CD8-positive, alpha-beta memory T cell (primary cell): ENCODE measurements at regions not wholly inside any gene's neighbourhood (a gene's known extent, or its start where the extent isn't known, plus 50 kb on each side); places are given as distances from the start of the nearest gene placed in this dataset.

Experiments
- CTCF ChIA-PET: fragments of 350-600 bp; sonication (Branson Sonifier 250); formaldehyde crosslinking; loops from one replicate; lab custom pipeline; 2021; ENCODE audit warnings: antibody characterized with exemption; lab: Charles Lee
- POLR2A ChIA-PET: fragments of 350-600 bp; sonication (Branson Sonifier 250); formaldehyde crosslinking; loops from one replicate; lab custom pipeline; 2021; ENCODE audit warnings: antibody characterized with exemption; lab: Charles Lee
- DNase-seq, 5 donors: peaks; one replicate each; pipeline versions ENCODE4 v3.0.0 to v3.0.0-alpha.2; 2020 to 2022; ENCODE audit warnings: mixed read lengths in 1 of 5
- H3K27ac ChIP-seq: one replicate; pipeline ENCODE4 v1.7.0; 2013; ENCODE audit warnings: low read depth, mild to moderate bottlenecking, low read length, moderate library complexity
- H3K27me3 ChIP-seq: 2 replicates; pipeline ENCODE4 v1.7.0; 2013; ENCODE audit warnings: low read length, mild to moderate bottlenecking; ENCODE audit not compliant: insufficient read depth, poor library complexity, severe bottlenecking
- H3K36me3 ChIP-seq: 2 replicates; pipeline ENCODE4 v1.7.0; 2013; ENCODE audit warnings: mild to moderate bottlenecking, low read length, moderate library complexity; ENCODE audit not compliant: insufficient read depth
- H3K4me1 ChIP-seq: 2 replicates; pipeline ENCODE4 v1.7.0; 2013; ENCODE audit warnings: mild to moderate bottlenecking, low read length, moderate library complexity; ENCODE audit not compliant: insufficient read depth
- H3K4me3 ChIP-seq: 2 replicates; pipeline ENCODE4 v1.7.0; 2013; ENCODE audit warnings: mild to moderate bottlenecking, low read length
- H3K9me3 ChIP-seq: 2 replicates; pipeline ENCODE4 v1.7.0; 2013; ENCODE audit warnings: mild to moderate bottlenecking, low read length
- H3K27ac Mint-ChIP-seq, 8 donors: one replicate each; pipeline ENCODE4 v1.8.0; 2020 to 2021; ENCODE audit warnings: mixed read lengths in 8 of 8, mild to moderate bottlenecking in 6 of 8, inconsistent platforms in 3 of 8, moderate library complexity in 3 of 8
- H3K27me3 Mint-ChIP-seq, 2 donors: one replicate each; pipeline ENCODE4 v1.8.0; 2020 to 2021; ENCODE audit warnings: mixed read lengths in 2 of 2, mild to moderate bottlenecking in 1 of 2, moderate library complexity in 1 of 2
- H3K36me3 Mint-ChIP-seq, 3 donors: one replicate each; pipeline ENCODE4 v1.8.0; 2020 to 2021; ENCODE audit warnings: mixed read lengths in 3 of 3, inconsistent platforms in 1 of 3, mild to moderate bottlenecking in 1 of 3
- H3K4me1 Mint-ChIP-seq, 3 donors: one replicate each; pipeline ENCODE4 v1.8.0; 2020 to 2021; ENCODE audit warnings: mixed read lengths in 3 of 3, inconsistent platforms in 1 of 3, mild to moderate bottlenecking in 1 of 3
- H3K4me3 Mint-ChIP-seq, 7 donors: one replicate each; pipeline ENCODE4 v1.8.0; 2020 to 2021; ENCODE audit warnings: mixed read lengths in 7 of 7, mild to moderate bottlenecking in 6 of 7, moderate library complexity in 4 of 7, inconsistent platforms in 2 of 7
- H3K9me3 Mint-ChIP-seq, 5 donors: one replicate each; pipeline ENCODE4 v1.8.0; 2020 to 2022; ENCODE audit warnings: mixed read lengths in 5 of 5, mild to moderate bottlenecking in 3 of 5, moderate library complexity in 2 of 5, inconsistent platforms in 1 of 5

DNA sequence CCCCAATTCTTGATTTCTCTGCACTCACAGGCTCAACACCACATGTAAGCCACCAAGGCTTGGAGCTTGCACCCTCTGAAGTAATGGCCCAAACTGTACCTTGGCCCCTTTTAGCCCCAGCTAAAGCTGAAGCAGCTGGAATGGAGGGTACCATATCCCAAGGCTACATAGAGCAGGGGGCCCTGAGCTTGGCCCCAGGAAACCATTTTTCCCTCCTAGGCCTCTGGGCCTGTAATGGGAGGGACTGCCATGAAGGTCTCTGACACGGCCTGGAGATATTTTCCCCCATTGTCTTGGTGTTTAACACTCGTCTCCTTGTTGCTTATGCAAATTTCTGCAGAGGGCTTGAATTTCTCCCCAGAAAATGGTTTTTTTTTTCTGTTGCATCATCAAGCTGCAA is 69.7 kb downstream of the SKA1 start:
- CTCF ChIA-PET: no interaction called here
- Mint-ChIP-seq H3K4me3 (no peak overlapping the region), H3K27ac (no peak overlapping the region), H3K27me3 (peaks cover 4 to 11% of the 10 kb centered on the region in 2 donors), H3K36me3 (no peaks in the 10 kb centered on the region), H3K4me1 (no peaks in the 10 kb centered on the region), H3K9me3 (peaks cover 5 to 11% (median 6%) of the 10 kb centered on the region in 5 donors)
- Histone ChIP-seq H3K27me3 (no peaks in the 10 kb centered on the region), H3K4me1 (no peaks in the 10 kb centered on the region), H3K4me3 (no peak overlapping the region), H3K27ac (no peak overlapping the region), H3K36me3 (no peaks in the 10 kb centered on the region), H3K9me3 (no peaks in the 10 kb centered on the region)
- no peak for DNase-seq
- POLR2A ChIA-PET: no interaction called here

DNA sequence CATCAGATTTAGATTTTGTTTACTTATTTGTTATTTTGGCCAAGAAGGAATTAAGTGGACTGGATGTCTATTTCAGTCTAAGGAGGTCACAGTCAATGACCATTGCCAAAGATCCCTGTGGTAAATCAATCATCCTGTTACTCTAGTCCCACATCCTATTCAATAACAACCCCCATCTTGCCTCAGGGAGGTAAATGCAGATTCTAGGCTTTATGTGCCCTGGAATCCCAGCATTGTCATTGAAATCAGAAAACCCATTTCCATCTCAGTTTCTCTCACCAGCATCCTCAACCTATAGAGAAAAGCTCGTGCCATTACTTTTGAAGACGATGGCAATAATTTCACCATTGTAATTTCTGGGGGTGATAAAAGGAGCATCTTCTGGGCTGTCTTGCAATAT is 71.8 kb downstream of the SKA1 start:
- H3K27ac ChIP-seq: no peak overlapping the region
- no peak for DNase-seq
- ChIA-PET CTCF (no interaction called here), POLR2A (no interaction called here)
- H3K4me3 ChIP-seq: no peak overlapping the region
- H3K27me3 Mint-ChIP-seq: peaks cover 0 to 7% of the 10 kb centered on the region in 2 donors
- no peaks in the 10 kb centered on the region for H3K36me3 ChIP-seq
- H3K4me1 Mint-ChIP-seq: no peaks in the 10 kb centered on the region
- no peaks in the 10 kb centered on the region for H3K9me3 ChIP-seq
- no peaks in the 10 kb centered on the region for H3K36me3 Mint-ChIP-seq
- no peak overlapping the region for H3K4me3 Mint-ChIP-seq
- H3K27ac Mint-ChIP-seq: no peak overlapping the region
- no peaks in the 10 kb centered on the region for H3K4me1 ChIP-seq
- H3K27me3 ChIP-seq: no peaks in the 10 kb centered on the region
- H3K9me3 Mint-ChIP-seq: peaks cover 5 to 11% (median 6%) of the 10 kb centered on the region in 5 donors

DNA sequence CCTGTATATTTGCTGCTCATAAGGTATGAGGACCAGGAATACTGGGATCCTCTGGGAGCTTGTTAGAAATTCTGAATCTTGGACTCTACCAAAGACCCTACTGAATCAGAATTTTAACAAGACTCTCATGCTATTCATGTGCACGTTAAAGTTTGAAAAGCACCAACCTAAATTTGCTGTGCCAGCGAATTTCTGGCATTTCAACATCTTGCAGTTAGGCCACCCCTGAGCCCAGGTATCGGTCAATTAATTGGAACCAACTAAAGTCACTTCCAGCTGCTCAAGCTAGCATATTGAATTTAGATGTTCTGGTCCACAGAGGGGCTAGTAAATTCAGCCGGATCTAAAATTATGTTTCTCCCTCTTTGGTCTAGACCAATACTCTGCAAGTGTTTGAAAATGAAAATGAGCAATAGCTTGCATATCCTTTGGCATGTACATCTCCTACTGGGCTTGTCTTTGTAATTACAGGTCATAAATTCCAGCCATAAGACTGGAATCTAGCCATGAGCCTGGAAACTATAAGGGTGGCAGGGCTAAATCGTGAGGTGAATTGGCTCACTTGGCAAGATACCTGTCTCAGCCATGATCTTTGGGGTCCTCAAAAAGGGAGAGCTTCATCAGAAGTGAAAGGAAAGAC is 72.4 kb downstream of the SKA1 start:
- H3K9me3 Mint-ChIP-seq: peaks cover 5 to 11% (median 6%) of the 10 kb centered on the region in 5 donors
- no peaks in the 10 kb centered on the region for H3K9me3 ChIP-seq
- H3K27ac ChIP-seq: no peak overlapping the region
- H3K4me1 ChIP-seq: no peaks in the 10 kb centered on the region
- no peaks in the 10 kb centered on the region for H3K4me1 Mint-ChIP-seq
- H3K36me3 Mint-ChIP-seq: no peaks in the 10 kb centered on the region
- H3K4me3 ChIP-seq: no peak overlapping the region
- H3K4me3 Mint-ChIP-seq: no peak overlapping the region
- no peak overlapping the region for H3K27ac Mint-ChIP-seq
- CTCF ChIA-PET: no interaction called here
- H3K27me3 Mint-ChIP-seq: peaks cover 3% of the 10 kb centered on the region in 2 donors
- POLR2A ChIA-PET: no interaction called here
- H3K36me3 ChIP-seq: no peaks in the 10 kb centered on the region
- DNase-seq: no peak
- H3K27me3 ChIP-seq: no peaks in the 10 kb centered on the region

GRCh38 chr18:50447952-50448351 is 73.1 kb downstream of the SKA1 start:
- Histone ChIP-seq H3K4me3 (no peak overlapping the region), H3K27ac (no peak overlapping the region), H3K36me3 (no peaks in the 10 kb centered on the region), H3K9me3 (no peaks in the 10 kb centered on the region), H3K4me1 (no peaks in the 10 kb centered on the region), H3K27me3 (no peaks in the 10 kb centered on the region)
- peaks cover 3 to 4% of the 10 kb centered on the region in 2 donors for H3K27me3 Mint-ChIP-seq
- no peaks in the 10 kb centered on the region for H3K4me1 Mint-ChIP-seq
- no peak overlapping the region for H3K27ac Mint-ChIP-seq
- no peaks in the 10 kb centered on the region for H3K36me3 Mint-ChIP-seq
- H3K4me3 Mint-ChIP-seq: no peak overlapping the region
- CTCF ChIA-PET: no interaction called here
- no peak for DNase-seq
- peaks cover 5 to 11% (median 6%) of the 10 kb centered on the region in 5 donors for H3K9me3 Mint-ChIP-seq
- POLR2A ChIA-PET: no interaction called here

DNA sequence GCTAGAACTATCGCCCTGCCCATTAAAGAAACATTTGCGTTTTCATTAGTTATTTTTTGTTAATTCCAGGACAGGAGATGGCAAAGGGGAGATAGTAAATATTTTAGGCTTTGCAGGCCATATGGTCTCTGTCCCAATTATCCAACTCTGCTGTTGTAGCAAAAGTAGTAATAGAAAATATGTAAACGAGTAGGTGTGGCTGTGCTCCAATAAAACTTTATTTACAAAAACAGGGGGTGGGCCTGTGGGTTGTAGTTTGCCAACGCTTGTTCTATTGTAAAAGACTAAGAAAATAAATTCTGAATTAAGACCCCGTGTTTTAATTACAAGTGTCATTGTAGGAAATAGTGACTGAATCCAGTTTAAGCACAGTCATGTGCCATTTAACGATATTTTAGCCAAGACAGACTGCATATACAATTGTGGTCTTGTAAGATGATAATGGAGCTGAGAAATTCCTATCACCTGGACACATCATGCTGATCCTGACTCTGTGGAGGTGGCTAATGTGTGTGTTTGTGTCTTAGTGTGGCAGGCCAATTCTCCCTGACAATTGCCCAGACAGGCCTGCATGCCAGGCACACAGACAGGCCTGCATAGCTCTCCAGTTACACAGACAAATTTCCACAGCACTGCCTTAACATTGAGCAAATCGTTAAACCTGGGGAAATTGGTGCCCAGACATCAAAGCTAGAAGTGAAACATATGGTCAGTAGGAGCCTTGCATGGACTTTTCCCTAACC is 76.4 kb downstream of the SKA1 start:
- Histone ChIP-seq H3K36me3 (no peaks in the 10 kb centered on the region), H3K4me3 (no peak overlapping the region), H3K27me3 (no peaks in the 10 kb centered on the region), H3K27ac (no peak overlapping the region), H3K9me3 (no peaks in the 10 kb centered on the region), H3K4me1 (no peaks in the 10 kb centered on the region)
- Mint-ChIP-seq H3K4me3 (no peak overlapping the region), H3K27ac (no peak overlapping the region), H3K9me3 (peaks cover 0 to 2% (median 0%) of the 10 kb centered on the region in 5 donors), H3K36me3 (peaks cover 0 to 3% (median 0%) of the 10 kb centered on the region in 3 donors), H3K4me1 (no peaks in the 10 kb centered on the region), H3K27me3 (peaks cover 4 to 15% of the 10 kb centered on the region in 2 donors)
- CTCF ChIA-PET: no interaction called here
- no peak for DNase-seq
- POLR2A ChIA-PET: no interaction called here

DNA sequence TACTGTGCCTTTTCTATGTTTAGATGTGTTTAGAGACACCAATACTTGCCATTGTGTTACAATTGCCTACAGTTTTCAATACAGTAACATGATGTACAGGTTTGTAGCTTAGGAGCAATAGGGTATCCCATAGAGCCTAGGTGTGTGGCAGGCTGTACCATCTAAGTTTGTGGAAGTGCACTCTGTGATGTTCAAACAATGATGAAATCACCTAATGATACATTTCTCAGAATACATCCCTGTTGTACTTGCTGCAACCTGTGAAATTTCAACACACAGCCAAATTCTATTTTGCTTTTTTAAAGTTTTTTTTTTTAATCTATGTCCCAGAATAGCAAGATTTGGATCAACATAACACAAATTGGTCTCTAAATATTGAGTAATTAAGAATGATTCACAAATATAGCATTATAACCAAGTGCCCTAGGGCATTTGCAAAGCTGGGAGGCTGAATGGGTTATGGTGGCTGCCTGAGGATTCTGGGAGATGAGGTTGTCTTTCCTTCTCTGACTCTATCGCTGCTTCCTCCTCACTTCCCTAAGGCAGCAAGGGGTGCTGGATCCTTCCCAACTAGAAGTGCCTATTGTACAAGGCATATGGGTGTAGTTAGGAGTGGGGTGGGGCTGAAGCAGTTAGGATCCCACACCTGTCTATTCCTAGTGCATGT is 78.3 kb downstream of the SKA1 start:
- Histone ChIP-seq H3K4me3 (no peak overlapping the region), H3K4me1 (no peaks in the 10 kb centered on the region), H3K27ac (no peak overlapping the region), H3K27me3 (no peaks in the 10 kb centered on the region), H3K9me3 (no peaks in the 10 kb centered on the region), H3K36me3 (no peaks in the 10 kb centered on the region)
- ChIA-PET CTCF (no interaction called here), POLR2A (no interaction called here)
- peaks cover 0 to 2% (median 0%) of the 10 kb centered on the region in 5 donors for H3K9me3 Mint-ChIP-seq
- no peak overlapping the region for H3K27ac Mint-ChIP-seq
- DNase-seq: no peak
- no peaks in the 10 kb centered on the region for H3K4me1 Mint-ChIP-seq
- H3K27me3 Mint-ChIP-seq: peaks cover 8 to 20% of the 10 kb centered on the region in 2 donors
- H3K4me3 Mint-ChIP-seq: no peak overlapping the region
- peaks cover 0 to 4% (median 0%) of the 10 kb centered on the region in 3 donors for H3K36me3 Mint-ChIP-seq

- DNase-seq: no peak
- no peaks in the 10 kb centered on the region for H3K4me1 Mint-ChIP-seq
- H3K27me3 ChIP-seq: no peaks in the 10 kb centered on the region
- ChIA-PET CTCF (no interaction called here), POLR2A (no interaction called here)
- H3K27ac ChIP-seq: no peak overlapping the region
- H3K9me3 Mint-ChIP-seq: peaks cover 0 to 2% (median 0%) of the 10 kb centered on the region in 5 donors
- no peaks in the 10 kb centered on the region for H3K4me1 ChIP-seq
- H3K27me3 Mint-ChIP-seq: peaks cover 9 to 20% of the 10 kb centered on the region in 2 donors
- H3K27ac Mint-ChIP-seq: no peak overlapping the region
- no peak overlapping the region for H3K4me3 Mint-ChIP-seq
- no peaks in the 10 kb centered on the region for H3K9me3 ChIP-seq
- peaks cover 0 to 4% (median 0%) of the 10 kb centered on the region in 3 donors for H3K36me3 Mint-ChIP-seq
- no peaks in the 10 kb centered on the region for H3K36me3 ChIP-seq
- H3K4me3 ChIP-seq: no peak overlapping the region
Observed at GRCh38 chr18:50453732-50454131, 78.9 kb downstream of the SKA1 start.

DNA sequence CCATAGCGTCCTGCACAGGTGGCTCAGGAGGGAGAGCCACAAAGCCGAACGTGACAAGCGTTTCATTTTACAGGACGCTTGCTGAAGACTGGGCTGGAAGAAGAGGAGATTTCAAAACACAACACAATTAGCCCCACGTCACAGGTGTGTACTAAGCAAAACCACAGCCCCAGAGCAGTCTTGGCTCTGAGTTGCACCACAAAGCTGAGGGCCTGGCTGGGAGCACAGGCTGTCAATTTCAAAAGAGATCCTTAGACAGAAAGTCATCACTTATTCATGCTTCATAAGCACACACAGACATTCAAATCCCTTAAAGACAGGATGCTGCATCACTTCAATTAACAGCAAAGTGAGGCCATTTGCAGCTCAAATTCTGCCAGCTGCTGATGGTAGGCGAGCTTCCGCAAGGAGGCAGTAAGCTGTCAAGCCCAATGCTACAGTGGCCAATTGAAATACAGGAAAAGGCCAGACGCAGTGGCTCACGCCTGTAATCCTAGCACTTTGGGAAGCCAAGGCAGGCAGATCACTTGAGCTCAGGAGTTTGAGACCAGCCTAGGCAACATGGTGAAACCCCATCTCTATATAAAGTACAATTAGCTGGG is 79.6 kb downstream of the SKA1 start:
- Mint-ChIP-seq H3K27me3 (peaks cover 9 to 17% of the 10 kb centered on the region in 2 donors), H3K4me3 (no peak overlapping the region), H3K27ac (no peak overlapping the region), H3K9me3 (peaks cover 0 to 2% (median 0%) of the 10 kb centered on the region in 5 donors), H3K36me3 (peaks cover 0 to 4% (median 0%) of the 10 kb centered on the region in 3 donors), H3K4me1 (no peaks in the 10 kb centered on the region)
- no peak for DNase-seq
- H3K27me3 ChIP-seq: no peaks in the 10 kb centered on the region
- no peaks in the 10 kb centered on the region for H3K4me1 ChIP-seq
- POLR2A ChIA-PET: no interaction called here
- H3K9me3 ChIP-seq: no peaks in the 10 kb centered on the region
- H3K36me3 ChIP-seq: no peaks in the 10 kb centered on the region
- H3K27ac ChIP-seq: no peak overlapping the region
- CTCF ChIA-PET: no interaction called here
- H3K4me3 ChIP-seq: no peak overlapping the region
